ENCODE measurements at regions not wholly inside any gene's neighbourhood (a gene's known extent, or its start where the extent isn't known, plus 50 kb on each side); places are given as distances from the start of the nearest gene placed in this dataset.

DNA sequence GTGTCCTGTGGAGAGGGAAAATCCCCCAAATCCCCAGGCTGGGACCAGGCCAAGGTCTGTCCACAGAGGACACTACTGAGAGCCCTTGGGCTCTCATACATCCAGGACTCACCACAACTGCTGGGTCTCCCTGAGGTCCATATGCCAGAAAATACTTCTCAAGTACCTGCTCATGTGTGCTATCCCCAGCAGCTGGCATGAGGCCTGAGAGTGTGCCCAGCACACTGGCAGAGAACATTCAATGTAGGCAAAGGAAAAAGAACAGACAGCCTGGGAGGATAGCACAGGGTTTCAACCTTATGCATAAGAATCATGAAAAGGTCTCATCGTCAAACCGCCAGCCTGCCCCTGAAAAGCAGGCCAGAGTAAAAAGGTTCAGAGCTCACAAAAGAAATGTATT, 154.1 kb upstream of the TAS2R1 start:
- Histone ChIP-seq H3K27ac (no peak overlapping the region), H3K9me3 (ENCODE audit: low read depth) (no peaks in the 10 kb centered on the region), H3K4me1 (ENCODE audit: low read depth) (peaks cover 3% of the 10 kb centered on the region), H3K36me3 (no peaks in the 10 kb centered on the region), H3K4me3 (no peak overlapping the region), H3K27me3 (no peaks in the 10 kb centered on the region)
- no peak for DNase-seq (ENCODE audit: low read depth in 1 of 2, low spot score in 1 of 2)
- TF ChIP-seq, protein P1, sequence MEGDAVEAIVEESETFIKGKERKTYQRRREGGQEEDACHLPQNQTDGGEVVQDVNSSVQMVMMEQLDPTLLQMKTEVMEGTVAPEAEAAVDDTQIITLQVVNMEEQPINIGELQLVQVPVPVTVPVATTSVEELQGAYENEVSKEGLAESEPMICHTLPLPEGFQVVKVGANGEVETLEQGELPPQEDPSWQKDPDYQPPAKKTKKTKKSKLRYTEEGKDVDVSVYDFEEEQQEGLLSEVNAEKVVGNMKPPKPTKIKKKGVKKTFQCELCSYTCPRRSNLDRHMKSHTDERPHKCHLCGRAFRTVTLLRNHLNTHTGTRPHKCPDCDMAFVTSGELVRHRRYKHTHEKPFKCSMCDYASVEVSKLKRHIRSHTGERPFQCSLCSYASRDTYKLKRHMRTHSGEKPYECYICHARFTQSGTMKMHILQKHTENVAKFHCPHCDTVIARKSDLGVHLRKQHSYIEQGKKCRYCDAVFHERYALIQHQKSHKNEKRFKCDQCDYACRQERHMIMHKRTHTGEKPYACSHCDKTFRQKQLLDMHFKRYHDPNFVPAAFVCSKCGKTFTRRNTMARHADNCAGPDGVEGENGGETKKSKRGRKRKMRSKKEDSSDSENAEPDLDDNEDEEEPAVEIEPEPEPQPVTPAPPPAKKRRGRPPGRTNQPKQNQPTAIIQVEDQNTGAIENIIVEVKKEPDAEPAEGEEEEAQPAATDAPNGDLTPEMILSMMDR (IDR thresholded peaks at IDR 0.05; ENCODE audit: low read depth, low read length) = no peak

GRCh38 chr5:9782826-9783560, 152.8 kb upstream of the TAS2R1 start:
- DNase-seq (ENCODE audit: low read depth in 1 of 2, low spot score in 1 of 2) = peak; percentile 18 to 45
- Histone ChIP-seq H3K4me3 (no peak overlapping the region), H3K27me3 (no peaks in the 10 kb centered on the region), H3K4me1 (ENCODE audit: low read depth) (peaks cover 3% of the 10 kb centered on the region), H3K36me3 (no peaks in the 10 kb centered on the region), H3K27ac (no peak overlapping the region), H3K9me3 (ENCODE audit: low read depth) (no peaks in the 10 kb centered on the region)
- TF ChIP-seq, protein P1 (IDR thresholded peaks at IDR 0.05; ENCODE audit: low read depth, low read length) = no peak

- TF ChIP-seq, protein P1 (IDR thresholded peaks at IDR 0.05; ENCODE audit: low read depth, low read length) = no peak
- Histone ChIP-seq H3K4me1 (ENCODE audit: low read depth) (peaks cover 3% of the 10 kb centered on the region), H3K4me3 (no peak overlapping the region), H3K27me3 (no peaks in the 10 kb centered on the region), H3K27ac (no peak overlapping the region), H3K36me3 (no peaks in the 10 kb centered on the region), H3K9me3 (ENCODE audit: low read depth) (no peaks in the 10 kb centered on the region)
- DNase-seq (ENCODE audit: low read depth in 1 of 2, low spot score in 1 of 2) = no peak
These were observed 151.7 kb upstream of the TAS2R1 start for GRCh38 chr5:9781890-9782289.

DNA sequence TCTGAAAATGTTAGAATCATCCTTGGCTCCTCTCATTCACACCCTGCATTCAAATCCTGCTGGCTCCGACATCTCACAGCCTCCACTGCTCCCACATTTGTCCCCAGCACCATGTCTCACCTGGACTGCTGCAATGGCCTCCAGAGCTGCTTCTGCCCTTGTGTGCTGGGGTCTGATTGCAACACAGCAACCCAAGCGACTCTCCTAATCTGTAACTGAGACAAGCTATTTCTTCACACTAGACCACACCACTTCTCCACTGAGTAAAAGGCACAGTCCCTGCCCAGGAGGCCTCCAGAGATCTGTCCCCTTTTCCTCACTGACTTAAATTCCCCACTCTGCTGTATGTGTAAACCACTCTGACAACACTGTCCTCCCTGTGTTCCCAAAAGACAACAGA, 151.1 kb upstream of the TAS2R1 start:
- Histone ChIP-seq H3K36me3 (no peaks in the 10 kb centered on the region), H3K9me3 (ENCODE audit: low read depth) (no peaks in the 10 kb centered on the region), H3K27ac (no peak overlapping the region), H3K4me3 (no peak overlapping the region), H3K27me3 (no peaks in the 10 kb centered on the region), H3K4me1 (ENCODE audit: low read depth) (peaks cover 3% of the 10 kb centered on the region)
- DNase-seq (ENCODE audit: low read depth in 1 of 2, low spot score in 1 of 2) = peak in 1 of 2 donors; percentile 10
- TF ChIP-seq, protein P1 (IDR thresholded peaks at IDR 0.05; ENCODE audit: low read depth, low read length) = no peak

DNA sequence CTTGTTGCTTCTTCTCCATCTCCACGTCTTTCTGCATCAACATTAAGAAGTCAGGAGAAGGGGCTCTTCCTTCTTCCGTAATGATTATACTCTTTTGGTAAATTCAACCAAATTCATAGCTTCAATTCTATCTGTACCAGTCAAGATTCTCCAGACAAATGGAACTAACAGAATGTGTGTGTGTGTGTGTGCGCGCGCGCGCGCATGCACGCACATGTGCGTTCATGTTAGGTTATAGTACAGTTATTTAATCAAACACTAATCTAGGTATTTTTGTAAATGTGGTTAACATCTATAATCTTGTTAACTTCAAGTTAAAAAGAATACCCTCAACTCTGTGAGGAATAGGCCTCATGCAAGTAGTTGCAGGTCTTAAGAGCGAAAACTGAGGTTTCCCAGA, 150.3 kb upstream of the TAS2R1 start:
- Histone ChIP-seq H3K9me3 (ENCODE audit: low read depth) (no peaks in the 10 kb centered on the region), H3K4me1 (ENCODE audit: low read depth) (peaks cover 3% of the 10 kb centered on the region)
- no peak for DNase-seq (ENCODE audit: low read depth in 1 of 2, low spot score in 1 of 2)

More for the DNA sequence above, 150.3 kb upstream of the TAS2R1 start:
- no peaks in the 10 kb centered on the region for H3K36me3 ChIP-seq
- TF ChIP-seq, protein P1 (IDR thresholded peaks at IDR 0.05; ENCODE audit: low read depth, low read length) = no peak
- H3K27me3 ChIP-seq = no peaks in the 10 kb centered on the region
- no peak overlapping the region for H3K27ac ChIP-seq
- H3K4me3 ChIP-seq = no peak overlapping the region

All from cardiac muscle cell (in vitro differentiated cells and primary cell).